MCF 10A (cell line): ENCODE measurements at regions not wholly inside any gene's neighbourhood (a gene's known extent, or its start where the extent isn't known, plus 50 kb on each side); places are given as distances from the start of the nearest gene placed in this dataset.

Source experiments
- BruUV-seq: library from RNA; stranded (reverse); fragments of 400-500 nt; replicated peaks from 2 replicates; lab custom pipeline; 2021; lab: Mats Ljungman, UMichigan
- CTCF ChIA-PET: fragments of 300-600 bp; sonication (Branson Sonifier 250); formaldehyde crosslinking; extraction: SDS; loops from one replicate; lab custom pipeline; 2021; ENCODE audit warnings: antibody characterized with exemption, inconsistent platforms; lab: Yijun Ruan, JAX
- POLR2A ChIA-PET: fragments of 300-600, 350-650 bp; sonication (Branson Sonifier 250); formaldehyde crosslinking; extraction: SDS; loops from one replicate; lab custom pipeline; 2020; ENCODE audit warnings: antibody characterized with exemption, inconsistent platforms; lab: Yijun Ruan, JAX
- DNase-seq: peaks from one replicate; pipeline ENCODE4 v3.0.0-alpha.2; 2018; ENCODE audit not compliant: unreplicated experiment
- H3K27ac Mint-ChIP-seq: one replicate; pipeline ENCODE4 v1.8.0; 2022; ENCODE audit warnings: mild to moderate bottlenecking, low read depth, mixed read lengths; ENCODE audit not compliant: unreplicated experiment
- H3K27me3 Mint-ChIP-seq: one replicate; pipeline ENCODE4 v1.8.0; 2022; ENCODE audit warnings: mixed read lengths; ENCODE audit not compliant: insufficient read depth, unreplicated experiment
- H3K36me3 Mint-ChIP-seq: one replicate; pipeline ENCODE4 v1.8.0; 2022; ENCODE audit warnings: mild to moderate bottlenecking, moderate library complexity, mixed read lengths; ENCODE audit not compliant: insufficient read depth, unreplicated experiment
- H3K4me1 Mint-ChIP-seq: one replicate; pipeline ENCODE4 v1.8.0; 2022; ENCODE audit warnings: mixed read lengths; ENCODE audit not compliant: insufficient read depth, unreplicated experiment
- H3K4me3 Mint-ChIP-seq: one replicate; pipeline ENCODE4 v1.8.0; 2022; ENCODE audit warnings: mild to moderate bottlenecking, moderate library complexity, mixed read lengths; ENCODE audit not compliant: unreplicated experiment
- H3K9me3 Mint-ChIP-seq: one replicate; pipeline ENCODE4 v1.8.0; 2022; ENCODE audit warnings: mixed read lengths; ENCODE audit not compliant: unreplicated experiment
- intact Hi-C: fragments of 100-400 bp; cut with micrococcal nuclease; formaldehyde crosslinking; loops from 2 replicates; pipeline ENCODE4 v1.14.1; 2022
- TF ChIP-seq, protein P1 (sequence below): fragments of 200-600 bp; IDR thresholded peaks from one replicate; pipeline ENCODE4 v1.8.0; 2022; ENCODE audit warnings: antibody characterized with exemption, mild to moderate bottlenecking; ENCODE audit not compliant: unreplicated experiment

DNA sequence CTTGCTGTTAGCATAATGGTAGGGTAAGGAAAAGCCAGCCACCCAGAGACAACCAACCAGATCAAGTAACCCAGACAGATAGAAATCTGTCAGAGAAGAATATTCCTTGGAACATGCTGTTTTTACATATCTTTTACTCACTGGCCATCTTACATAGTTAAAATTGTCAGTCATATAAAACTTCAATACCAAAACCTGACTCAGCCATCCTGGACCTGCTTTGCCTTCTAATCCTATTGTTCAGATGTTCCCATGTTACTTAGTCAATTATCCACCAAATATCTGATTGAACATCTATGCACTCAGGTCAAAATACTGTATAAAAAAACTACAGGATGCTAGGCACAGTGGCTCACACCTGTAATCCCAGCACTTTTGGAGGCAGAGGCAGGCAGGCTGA lies 466.5 kb upstream of the NRP1 start:
- Mint-ChIP-seq H3K4me1 (peaks cover 12% of the 10 kb centered on the region), H3K36me3 (no peaks in the 10 kb centered on the region), H3K27ac (no peak overlapping the region), H3K9me3 (no peaks in the 10 kb centered on the region), H3K27me3 (no peaks in the 10 kb centered on the region), H3K4me3 (no peak overlapping the region)
- intact Hi-C loops, result no loop called here
- TF ChIP-seq, protein P1, sequence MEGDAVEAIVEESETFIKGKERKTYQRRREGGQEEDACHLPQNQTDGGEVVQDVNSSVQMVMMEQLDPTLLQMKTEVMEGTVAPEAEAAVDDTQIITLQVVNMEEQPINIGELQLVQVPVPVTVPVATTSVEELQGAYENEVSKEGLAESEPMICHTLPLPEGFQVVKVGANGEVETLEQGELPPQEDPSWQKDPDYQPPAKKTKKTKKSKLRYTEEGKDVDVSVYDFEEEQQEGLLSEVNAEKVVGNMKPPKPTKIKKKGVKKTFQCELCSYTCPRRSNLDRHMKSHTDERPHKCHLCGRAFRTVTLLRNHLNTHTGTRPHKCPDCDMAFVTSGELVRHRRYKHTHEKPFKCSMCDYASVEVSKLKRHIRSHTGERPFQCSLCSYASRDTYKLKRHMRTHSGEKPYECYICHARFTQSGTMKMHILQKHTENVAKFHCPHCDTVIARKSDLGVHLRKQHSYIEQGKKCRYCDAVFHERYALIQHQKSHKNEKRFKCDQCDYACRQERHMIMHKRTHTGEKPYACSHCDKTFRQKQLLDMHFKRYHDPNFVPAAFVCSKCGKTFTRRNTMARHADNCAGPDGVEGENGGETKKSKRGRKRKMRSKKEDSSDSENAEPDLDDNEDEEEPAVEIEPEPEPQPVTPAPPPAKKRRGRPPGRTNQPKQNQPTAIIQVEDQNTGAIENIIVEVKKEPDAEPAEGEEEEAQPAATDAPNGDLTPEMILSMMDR, result no peak
- DNase-seq, result no peak
- ChIA-PET CTCF (no interaction called here), POLR2A (no interaction called here)
- no TSS peak for BruUV-seq

DNA sequence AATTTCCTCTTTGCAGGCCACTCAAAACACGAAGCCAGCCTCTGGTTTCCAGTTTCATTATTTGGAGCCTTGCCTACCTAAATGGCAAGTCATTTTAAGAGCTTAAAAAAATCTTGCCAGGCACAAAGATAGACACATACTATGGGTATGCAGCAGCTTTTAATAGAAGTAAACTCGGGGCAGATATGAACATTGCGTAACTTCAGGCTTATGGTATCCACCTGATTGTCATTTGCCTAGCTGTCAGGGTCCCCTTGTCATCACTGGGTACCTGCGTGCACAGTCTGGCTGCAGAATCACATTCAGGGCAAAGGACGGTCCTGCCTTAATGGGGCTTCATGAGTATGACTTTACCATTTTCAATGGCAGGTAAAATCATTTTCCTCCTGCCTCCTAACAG lies 466.1 kb upstream of the NRP1 start:
- no peak for DNase-seq
- Mint-ChIP-seq H3K9me3 (no peaks in the 10 kb centered on the region), H3K4me3 (no peak overlapping the region), H3K36me3 (no peaks in the 10 kb centered on the region), H3K27me3 (no peaks in the 10 kb centered on the region), H3K27ac (no peak overlapping the region), H3K4me1 (peaks cover 12% of the 10 kb centered on the region)
- no TSS peak for BruUV-seq
- ChIA-PET CTCF (no interaction called here), POLR2A (no interaction called here)
- TF ChIP-seq, protein P1, result no peak
- intact Hi-C loops, result no loop called here

DNA sequence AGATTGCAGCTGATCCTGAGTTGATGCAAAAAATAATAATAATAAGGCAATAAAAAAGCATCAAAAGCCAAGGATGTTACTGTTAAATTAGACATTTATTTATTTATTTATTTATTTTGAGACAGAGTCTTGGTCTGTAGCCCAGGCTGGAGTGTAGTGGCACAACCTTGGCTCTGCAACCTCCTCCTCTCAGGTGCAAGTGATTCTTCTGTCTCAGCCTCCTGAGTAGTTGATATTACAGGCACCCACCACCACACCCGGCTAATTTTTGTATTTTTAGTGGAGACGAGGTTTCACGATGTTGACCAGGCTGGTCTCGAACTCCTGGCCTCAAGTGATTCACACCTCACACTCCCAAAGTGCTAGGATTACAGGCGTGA lies 465.5 kb upstream of the NRP1 start:
- intact Hi-C loops, result no loop called here
- H3K36me3 Mint-ChIP-seq, result no peaks in the 10 kb centered on the region
- H3K4me3 Mint-ChIP-seq, result no peak overlapping the region
- no peak for DNase-seq
- peaks cover 12% of the 10 kb centered on the region for H3K4me1 Mint-ChIP-seq
- no peaks in the 10 kb centered on the region for H3K9me3 Mint-ChIP-seq
- TF ChIP-seq, protein P1, result no peak
- ChIA-PET POLR2A (no interaction called here), CTCF (interaction anchor here (0.6 kb wide), 1 partner anchor 1130 kb away, joined by 4 read pairs; no protein-coding TSS in a partner anchor)
- no peaks in the 10 kb centered on the region for H3K27me3 Mint-ChIP-seq
- BruUV-seq, result no TSS peak
- H3K27ac Mint-ChIP-seq, result no peak overlapping the region

DNA sequence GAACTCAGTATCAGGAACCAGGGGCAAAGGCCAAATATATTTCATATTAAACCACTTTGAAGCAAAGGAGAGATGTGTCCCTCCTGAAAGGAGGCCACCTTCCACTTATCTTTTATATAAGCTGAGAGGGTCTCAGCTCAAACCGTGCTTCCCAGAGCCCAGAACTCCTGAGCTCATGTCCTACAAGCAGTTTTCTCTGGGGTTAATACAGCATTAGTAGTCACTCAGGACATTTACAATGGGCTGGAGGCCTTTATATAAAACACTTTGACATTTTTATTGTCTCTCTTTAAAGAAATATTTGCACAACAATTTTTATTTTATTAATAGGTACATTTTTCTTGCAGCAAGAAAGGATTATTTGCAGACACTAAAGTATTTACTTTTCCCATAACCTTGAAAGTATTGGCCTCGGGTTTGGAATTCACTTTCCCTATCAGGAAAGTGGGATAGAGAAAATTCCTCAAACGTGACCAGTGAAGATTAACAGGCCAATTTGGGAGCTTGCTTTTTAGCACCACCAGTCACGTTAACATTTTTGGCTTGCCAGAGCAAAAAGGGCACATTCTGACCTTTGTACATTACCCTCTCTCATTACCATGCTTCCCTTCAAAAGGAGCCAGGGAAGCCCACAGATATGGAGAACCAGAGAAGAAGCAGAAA lies 464.9 kb upstream of the NRP1 start:
- ChIA-PET CTCF (interaction anchor here (0.6 kb wide), 1 partner anchor 1131 kb away, joined by 4 read pairs; no protein-coding TSS in a partner anchor), POLR2A (no interaction called here)
- Mint-ChIP-seq H3K4me3 (no peak overlapping the region), H3K36me3 (no peaks in the 10 kb centered on the region), H3K27me3 (no peaks in the 10 kb centered on the region), H3K9me3 (no peaks in the 10 kb centered on the region), H3K4me1 (peaks cover 12% of the 10 kb centered on the region), H3K27ac (no peak overlapping the region)
- TF ChIP-seq, protein P1, result no peak
- BruUV-seq, result no TSS peak
- intact Hi-C loops, result no loop called here
- DNase-seq, result no peak
